K562 (cell line): ENCODE measurements at regions not wholly inside any gene's neighbourhood (a gene's known extent, or its start where the extent isn't known, plus 50 kb on each side); places are given as distances from the start of the nearest gene placed in this dataset.

Experiments used
- ATAC-seq: fragments of 200-7000 bp; cut with Tn5 transposase; 3 replicates; pipeline ENCODE4 v1.9.1; 2020; ENCODE audit warnings: moderate library complexity
- BruUV-seq: library from RNA; stranded (reverse); fragments of 400-500 nt; replicated peaks from 2 replicates; lab custom pipeline; 2021; lab: Mats Ljungman, UMichigan
- CTCF ChIA-PET: fragments of 300-600 bp; formaldehyde crosslinking; extraction: SDS; loops from one replicate; lab custom pipeline; 2021; ENCODE audit warnings: low intra/inter-chr PET ratio; lab: Yijun Ruan, JAX
- POLR2A ChIA-PET: fragments of 300-600, 350-650 bp; sonication (Branson Sonifier 250); formaldehyde crosslinking; extraction: SDS; loops from one replicate; lab custom pipeline; 2021; ENCODE audit warnings: antibody characterized with exemption, inconsistent platforms; lab: Yijun Ruan, JAX
- DNase-seq, 4 experiments: peaks; one replicate each; pipeline versions ENCODE4 v3.0.0 to v3.0.0-alpha.2; 2011 to 2018; ENCODE audit warnings: low spot score in 3 of 4, mixed read lengths in 3 of 4; ENCODE audit errors: extremely low read depth in 1 of 4
- FAIRE-seq: peaks from 2 replicates; lab custom pipeline; 2011; peaks lifted over from hg19 to GRCh38; lab: Jason Lieb, UNC
- H2AFZ ChIP-seq: 2 replicates; pipeline ENCODE4 v1.6.0; 2011; ENCODE audit warnings: low read depth, low read length, control low read depth, inconsistent platforms
- H3K27ac ChIP-seq: fragments of 200-600 bp; 3 replicates; pipeline ENCODE4 v1.8.0; 2011; ENCODE audit warnings: low read depth, mild to moderate bottlenecking, control low read depth, inconsistent platforms, low read length, moderate library complexity, mixed read lengths; ENCODE audit errors: extremely low read depth
- H3K27me3 ChIP-seq, 2 experiments: fragments of 300-600 bp in 1 of 2; 2 replicates in 1 of 2; 3 replicates in 1 of 2; pipeline versions ENCODE4 v1.6.0 to v1.8.0; 2011; ENCODE audit warnings: inconsistent platforms in 2 of 2, low read length in 2 of 2, mild to moderate bottlenecking in 1 of 2, mixed read lengths in 1 of 2, moderate library complexity in 1 of 2; ENCODE audit not compliant: control insufficient read depth in 2 of 2, insufficient read depth in 2 of 2
- H3K36me3 ChIP-seq: fragments of 300-600 bp; 3 replicates; pipeline ENCODE4 v1.8.0; 2011; ENCODE audit warnings: mild to moderate bottlenecking, low read length, inconsistent platforms; ENCODE audit not compliant: control insufficient read depth, insufficient read depth
- H3K4me1 ChIP-seq, 2 experiments: fragments of 200-600 bp in 1 of 2; replicated peaks in 1 of 2; 2 replicates in 1 of 2; 3 replicates in 1 of 2; pipeline versions ENCODE4 v1.5.1 to v1.8.0; 2011; ENCODE audit warnings: inconsistent platforms in 2 of 2, low read length in 2 of 2, mild to moderate bottlenecking in 1 of 2, mixed read lengths in 1 of 2, moderate library complexity in 1 of 2; ENCODE audit not compliant: control insufficient read depth in 2 of 2, insufficient read depth in 2 of 2
- H3K4me2 ChIP-seq: 2 replicates; pipeline ENCODE4 v1.6.1; 2011; ENCODE audit warnings: low read length, control low read depth, inconsistent platforms, mixed read lengths; ENCODE audit not compliant: insufficient read depth
- H3K4me3 ChIP-seq: fragments of 200-600 bp; sonication (generic), shearing (Covaris generic); 2 replicates; pipeline ENCODE4 v1.5.1; 2016; ENCODE audit warnings: control low read depth, inconsistent platforms
- H3K79me2 ChIP-seq: fragments of 200-600 bp; 3 replicates; pipeline ENCODE4 v1.8.0; 2011; ENCODE audit warnings: low read length, inconsistent platforms; ENCODE audit not compliant: control insufficient read depth, insufficient read depth
- H3K9ac ChIP-seq, 2 experiments: 2 replicates each; pipeline versions ENCODE4 v1.6.0 to v1.6.1; 2011; ENCODE audit warnings: low read depth in 2 of 2, low read length in 2 of 2, control low read depth in 1 of 2, inconsistent platforms in 1 of 2, mild to moderate bottlenecking in 1 of 2, mixed read lengths in 1 of 2; ENCODE audit not compliant: insufficient read depth in 1 of 2
- H3K9me1 ChIP-seq: one replicate; pipeline ENCODE4 v1.6.0; 2011; ENCODE audit warnings: inconsistent platforms, mild to moderate bottlenecking, low read length, moderate library complexity; ENCODE audit not compliant: control insufficient read depth, insufficient read depth
- H3K9me3 ChIP-seq: replicated peaks from 2 replicates; pipeline ENCODE4 v1.5.1; 2011; ENCODE audit warnings: low read depth, low read length, inconsistent platforms; ENCODE audit not compliant: control insufficient read depth, insufficient read depth
- H4K20me1 ChIP-seq: replicated peaks from 2 replicates; pipeline ENCODE4 v1.6.1; 2011; ENCODE audit warnings: low read length, inconsistent platforms, mixed read lengths; ENCODE audit not compliant: control insufficient read depth, insufficient read depth
- FOS ChIP-seq: IDR thresholded peaks from 3 replicates; pipeline ENCODE4 v1.6.1; 2011; ENCODE audit not compliant: insufficient read length; ENCODE audit errors: extremely low read depth
- FOXA3 ChIP-seq, 2 experiments: fragments of 450-650 bp in 1 of 2; sonication (generic) in 1 of 2; formaldehyde crosslinking; IDR thresholded peaks in 1 of 2; conservative IDR thresholded peaks in 1 of 2; 2 replicates each; pipeline versions ENCODE4 v1.4.0 to v1.8.0; 2020 to 2022; ENCODE audit warnings: mild to moderate bottlenecking in 2 of 2, missing genetic modification reagents in 1 of 2
- JUNB ChIP-seq: fragments of 450-650 bp; formaldehyde crosslinking; conservative IDR thresholded peaks from 2 replicates; pipeline ENCODE4 v1.4.0; 2020; ENCODE audit warnings: mild to moderate bottlenecking
- NFYB ChIP-seq: IDR thresholded peaks from 2 replicates; pipeline ENCODE4 v1.6.1; 2011; ENCODE audit warnings: mild to moderate bottlenecking, moderate library complexity; ENCODE audit not compliant: insufficient read length; ENCODE audit errors: extremely low read depth
- POLR3G ChIP-seq: IDR thresholded peaks from 2 replicates; pipeline ENCODE4 v1.6.1; 2011; ENCODE audit not compliant: insufficient read length, insufficient replicate concordance; ENCODE audit errors: extremely low read depth
- PRDM10 ChIP-seq: fragments of 450-650 bp; IDR thresholded peaks from 2 replicates; pipeline ENCODE4 v1.6.1; 2018; ENCODE audit not compliant: partially characterized antibody
- TAL1 ChIP-seq: fragments of 450-650 bp; IDR thresholded peaks from 2 replicates; pipeline ENCODE4 v1.6.1; 2016; ENCODE audit warnings: mild to moderate bottlenecking
- THAP7 ChIP-seq: fragments of 250-450 bp; sonication (Bioruptor Pico); IDR thresholded peaks from 2 replicates; pipeline ENCODE4 v1.5.0; 2021
- WGBS: fragments of 100-300 bp; shearing (Covaris generic); methylation state at CpG from one replicate; pipeline ENCODE4 v1.1.6; 2016; ENCODE audit warnings: low coverage, mixed read lengths; ENCODE audit not compliant: insufficient coverage; ENCODE audit errors: missing lambda C conversion rate; 5-methylcytosine and 5-hydroxymethylcytosine counted together
- in situ Hi-C: fragments of 300-500 bp; cut with MboI; formaldehyde crosslinking; loops from 4 replicates; pipeline ENCODE4 v1.15.0; 2018; ENCODE audit warnings: inconsistent platforms, mixed read lengths
- intact Hi-C: fragments of 100-400 bp; cut with micrococcal nuclease; formaldehyde crosslinking; loops from 2 replicates; pipeline ENCODE4 v1.14.2; 2022

GRCh38 chr2:65582364-65582763, 150.0 kb upstream of the SPRED2 start:
- no peaks in the 10 kb centered on the region for H3K9me1 ChIP-seq
- TF ChIP-seq FOS = peak; percentile 5
- no peak for TF ChIP-seq POLR3G
- peak; percentile 76 for TF ChIP-seq NFYB
- TF ChIP-seq FOXA3 (CRISPR knock-in tag; conservative IDR thresholded peaks at IDR 0.05 in 1 of 2, IDR thresholded peaks at IDR 0.05 in 1 of 2) = no peak
- WGBS = 5% methylated on average over 5 of the region's 5 CpGs
- ATAC-seq (0 out of 3 replicates have a peak, but pooled peaks have one; percentile 39), DNase-seq (peak in 2 of 4 experiments; percentile 21 to 25), FAIRE-seq (no peak)
- H3K4me3 ChIP-seq = no peak overlapping the region
- POLR2A ChIA-PET = no interaction called here
- in situ Hi-C loops = no loop called here
- no peaks in the 10 kb centered on the region for H3K36me3 ChIP-seq
- no peak overlapping the region for H3K27ac ChIP-seq
- CTCF ChIA-PET = interaction anchor here (0.6 kb wide), 1 partner anchor 22 kb away, joined by 3 read pairs; no protein-coding TSS in a partner anchor
- no peaks in the 10 kb centered on the region for H3K9me3 ChIP-seq
- no peaks in the 10 kb centered on the region for H4K20me1 ChIP-seq
- peaks cover 5 to 12% of the 10 kb centered on the region in 2 experiments; a peak in 4 of 5 replicates for H3K27me3 ChIP-seq
- no peak overlapping the region for H3K9ac ChIP-seq
- intact Hi-C loops = no loop called here
- H2AFZ ChIP-seq = peak overlapping the region; percentile 26; the same call in 1 of the 2 replicates
- no peaks in the 10 kb centered on the region; a peak in 1 of 5 replicates for H3K4me1 ChIP-seq
- no peak overlapping the region for H3K4me2 ChIP-seq
- BruUV-seq = no TSS peak
- no peaks in the 10 kb centered on the region for H3K79me2 ChIP-seq

GRCh38 chr2:65580824-65581223, 148.4 kb upstream of the SPRED2 start:
- no peak for ATAC-seq
- no peak overlapping the region for H3K27ac ChIP-seq
- CTCF ChIA-PET = no interaction called here
- BruUV-seq = no TSS peak
- H3K9me1 ChIP-seq = no peaks in the 10 kb centered on the region
- H3K4me2 ChIP-seq = no peak overlapping the region
- WGBS = 3% methylated on average over 5 of the region's 6 CpGs
- POLR2A ChIA-PET = interaction anchor here (1.0 kb wide), 1 partner anchor 13 kb away, joined by 3 read pairs; no protein-coding TSS in a partner anchor
- peaks cover 2 to 4% of the 10 kb centered on the region in 2 experiments; a peak in 3 of 5 replicates for H3K4me1 ChIP-seq
- TF ChIP-seq JUNB (CRISPR knock-in tag) (no peak), PRDM10 (peak; percentile 67), TAL1 (no peak), THAP7 (CRISPR knock-in tag) (no peak)
- no peaks in the 10 kb centered on the region for H3K36me3 ChIP-seq
- H4K20me1 ChIP-seq = no peaks in the 10 kb centered on the region
- H3K4me3 ChIP-seq = no peak overlapping the region
- H3K9me3 ChIP-seq = no peaks in the 10 kb centered on the region
- no peak overlapping the region for H2AFZ ChIP-seq
- in situ Hi-C loops = no loop called here
- FAIRE-seq = no peak
- no peaks in the 10 kb centered on the region for H3K79me2 ChIP-seq
- H3K27me3 ChIP-seq = peaks cover 3 to 12% of the 10 kb centered on the region in 2 experiments; a peak in 4 of 5 replicates
- DNase-seq = no peak
- intact Hi-C loops = no loop called here
- H3K9ac ChIP-seq = no peak overlapping the region
